K562 (cell line): ENCODE measurements at regions not wholly inside any gene's neighbourhood (a gene's known extent, or its start where the extent isn't known, plus 50 kb on each side); places are given as distances from the start of the nearest gene placed in this dataset.

Source experiments
- ATAC-seq: fragments of 200-7000 bp; cut with Tn5 transposase; 3 replicates; pipeline ENCODE4 v1.9.1; 2020; ENCODE audit warnings: moderate library complexity
- BruUV-seq: library from RNA; stranded (reverse); fragments of 400-500 nt; replicated peaks from 2 replicates; lab custom pipeline; 2021; lab: Mats Ljungman, UMichigan
- CTCF ChIA-PET: fragments of 300-600 bp; formaldehyde crosslinking; extraction: SDS; loops from one replicate; lab custom pipeline; 2021; ENCODE audit warnings: low intra/inter-chr PET ratio; lab: Yijun Ruan, JAX
- POLR2A ChIA-PET: fragments of 300-600, 350-650 bp; sonication (Branson Sonifier 250); formaldehyde crosslinking; extraction: SDS; loops from one replicate; lab custom pipeline; 2021; ENCODE audit warnings: antibody characterized with exemption, inconsistent platforms; lab: Yijun Ruan, JAX
- DNase-seq, 4 experiments: peaks; one replicate each; pipeline versions ENCODE4 v3.0.0 to v3.0.0-alpha.2; 2011 to 2018; ENCODE audit warnings: low spot score in 3 of 4, mixed read lengths in 3 of 4; ENCODE audit errors: extremely low read depth in 1 of 4
- FAIRE-seq: peaks from 2 replicates; lab custom pipeline; 2011; peaks lifted over from hg19 to GRCh38; lab: Jason Lieb, UNC
- H2AFZ ChIP-seq: 2 replicates; pipeline ENCODE4 v1.6.0; 2011; ENCODE audit warnings: low read depth, low read length, control low read depth, inconsistent platforms
- H3K27ac ChIP-seq: fragments of 200-600 bp; 3 replicates; pipeline ENCODE4 v1.8.0; 2011; ENCODE audit warnings: low read depth, mild to moderate bottlenecking, control low read depth, inconsistent platforms, low read length, moderate library complexity, mixed read lengths; ENCODE audit errors: extremely low read depth
- H3K27me3 ChIP-seq, 2 experiments: fragments of 300-600 bp in 1 of 2; 2 replicates in 1 of 2; 3 replicates in 1 of 2; pipeline versions ENCODE4 v1.6.0 to v1.8.0; 2011; ENCODE audit warnings: inconsistent platforms in 2 of 2, low read length in 2 of 2, mild to moderate bottlenecking in 1 of 2, mixed read lengths in 1 of 2, moderate library complexity in 1 of 2; ENCODE audit not compliant: control insufficient read depth in 2 of 2, insufficient read depth in 2 of 2
- H3K36me3 ChIP-seq: fragments of 300-600 bp; 3 replicates; pipeline ENCODE4 v1.8.0; 2011; ENCODE audit warnings: mild to moderate bottlenecking, low read length, inconsistent platforms; ENCODE audit not compliant: control insufficient read depth, insufficient read depth
- H3K4me1 ChIP-seq, 2 experiments: fragments of 200-600 bp in 1 of 2; replicated peaks in 1 of 2; 2 replicates in 1 of 2; 3 replicates in 1 of 2; pipeline versions ENCODE4 v1.5.1 to v1.8.0; 2011; ENCODE audit warnings: inconsistent platforms in 2 of 2, low read length in 2 of 2, mild to moderate bottlenecking in 1 of 2, mixed read lengths in 1 of 2, moderate library complexity in 1 of 2; ENCODE audit not compliant: control insufficient read depth in 2 of 2, insufficient read depth in 2 of 2
- H3K4me2 ChIP-seq: 2 replicates; pipeline ENCODE4 v1.6.1; 2011; ENCODE audit warnings: low read length, control low read depth, inconsistent platforms, mixed read lengths; ENCODE audit not compliant: insufficient read depth
- H3K4me3 ChIP-seq: fragments of 200-600 bp; sonication (generic), shearing (Covaris generic); 2 replicates; pipeline ENCODE4 v1.5.1; 2016; ENCODE audit warnings: control low read depth, inconsistent platforms
- H3K79me2 ChIP-seq: fragments of 200-600 bp; 3 replicates; pipeline ENCODE4 v1.8.0; 2011; ENCODE audit warnings: low read length, inconsistent platforms; ENCODE audit not compliant: control insufficient read depth, insufficient read depth
- H3K9ac ChIP-seq, 2 experiments: 2 replicates each; pipeline versions ENCODE4 v1.6.0 to v1.6.1; 2011; ENCODE audit warnings: low read depth in 2 of 2, low read length in 2 of 2, control low read depth in 1 of 2, inconsistent platforms in 1 of 2, mild to moderate bottlenecking in 1 of 2, mixed read lengths in 1 of 2; ENCODE audit not compliant: insufficient read depth in 1 of 2
- H3K9me1 ChIP-seq: one replicate; pipeline ENCODE4 v1.6.0; 2011; ENCODE audit warnings: inconsistent platforms, mild to moderate bottlenecking, low read length, moderate library complexity; ENCODE audit not compliant: control insufficient read depth, insufficient read depth
- H3K9me3 ChIP-seq: replicated peaks from 2 replicates; pipeline ENCODE4 v1.5.1; 2011; ENCODE audit warnings: low read depth, low read length, inconsistent platforms; ENCODE audit not compliant: control insufficient read depth, insufficient read depth
- H4K20me1 ChIP-seq: replicated peaks from 2 replicates; pipeline ENCODE4 v1.6.1; 2011; ENCODE audit warnings: low read length, inconsistent platforms, mixed read lengths; ENCODE audit not compliant: control insufficient read depth, insufficient read depth
- ARHGAP35 ChIP-seq: fragments of 450-650 bp; IDR thresholded peaks from 2 replicates; pipeline ENCODE4 v1.6.1; 2018; ENCODE audit not compliant: partially characterized antibody
- COPS2 ChIP-seq: fragments of 450-650 bp; conservative IDR thresholded peaks from 2 replicates; pipeline ENCODE4 v1.6.1; 2016; ENCODE audit warnings: mild to moderate bottlenecking, moderate library complexity
- IRF2 ChIP-seq: sonication (generic); formaldehyde crosslinking; IDR thresholded peaks from 2 replicates; pipeline ENCODE4 v1.8.1; 2022; ENCODE audit warnings: mild to moderate bottlenecking, missing genetic modification reagents
- LARP7 ChIP-seq: fragments of 450-650 bp; IDR thresholded peaks from 2 replicates; pipeline ENCODE4 v1.6.1; 2016
- MCM5 ChIP-seq: fragments of 450-650 bp; IDR thresholded peaks from 2 replicates; pipeline ENCODE4 v1.6.1; 2016; ENCODE audit warnings: low read depth
- SIRT6 ChIP-seq: IDR thresholded peaks from one replicate; pipeline ENCODE4 v1.6.1; 2012; ENCODE audit warnings: low read depth, mild to moderate bottlenecking, control low read depth, inconsistent platforms, low read length, moderate library complexity
- ZFP1 ChIP-seq: fragments of 450-650 bp; formaldehyde crosslinking; IDR thresholded peaks from 2 replicates; pipeline ENCODE4 v1.4.0; 2020; ENCODE audit warnings: mild to moderate bottlenecking, mixed read lengths
- ZNF589 ChIP-seq: fragments of 200-800 bp; sonication (Bioruptor generic); IDR thresholded peaks from 2 replicates; pipeline ENCODE4 v1.6.1; 2016; ENCODE audit warnings: low read depth, missing genetic modification characterization, missing compliant biosample characterization
- WGBS: fragments of 100-300 bp; shearing (Covaris generic); methylation state at CpG from one replicate; pipeline ENCODE4 v1.1.6; 2016; ENCODE audit warnings: low coverage, mixed read lengths; ENCODE audit not compliant: insufficient coverage; ENCODE audit errors: missing lambda C conversion rate; 5-methylcytosine and 5-hydroxymethylcytosine counted together
- in situ Hi-C: fragments of 300-500 bp; cut with MboI; formaldehyde crosslinking; loops from 4 replicates; pipeline ENCODE4 v1.15.0; 2018; ENCODE audit warnings: inconsistent platforms, mixed read lengths
- intact Hi-C: fragments of 100-400 bp; cut with micrococcal nuclease; formaldehyde crosslinking; loops from 2 replicates; pipeline ENCODE4 v1.14.2; 2022
- TF ChIP-seq, protein P1 (sequence below): fragments of 150-350 bp; IDR thresholded peaks from 2 replicates; pipeline ENCODE4 v1.6.1; 2014; ENCODE audit warnings: low read depth, mild to moderate bottlenecking, low read length, borderline replicate concordance
- TF ChIP-seq, protein P2 (sequence below): IDR thresholded peaks from 2 replicates; pipeline ENCODE4 v1.6.1; 2014; ENCODE audit warnings: antibody characterized with exemption
- TF ChIP-seq, protein P3 (sequence below): fragments of 450-650 bp; formaldehyde crosslinking; IDR thresholded peaks from 2 replicates; pipeline ENCODE4 v1.4.0; 2020; ENCODE audit warnings: mild to moderate bottlenecking, mixed read lengths

DNA sequence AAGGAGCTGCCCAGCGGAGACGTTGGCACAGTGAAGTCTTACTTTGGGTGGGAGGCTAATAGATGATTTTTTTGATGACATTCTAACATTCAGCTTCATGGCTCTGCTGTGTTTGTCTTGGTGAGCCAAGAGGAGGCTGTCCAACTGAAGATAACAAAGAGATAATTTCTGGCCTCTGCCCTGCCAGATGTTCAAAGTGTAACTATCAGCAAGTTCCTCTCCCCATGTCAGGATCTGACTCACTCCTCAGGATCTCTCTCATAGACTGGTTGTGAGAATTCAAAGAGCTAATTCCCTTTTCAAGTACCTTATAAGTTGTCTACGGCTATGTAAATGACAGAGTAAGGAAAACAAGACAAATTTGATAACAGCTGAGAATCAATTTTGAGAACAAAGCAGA, 1340.9 kb downstream of the XPNPEP1 start:
- no TSS peak for BruUV-seq
- POLR2A ChIA-PET, result no interaction called here
- no peak for DNase-seq
- ATAC-seq, result no peak
- H3K9me3 ChIP-seq, result no peaks in the 10 kb centered on the region
- H3K79me2 ChIP-seq, result no peaks in the 10 kb centered on the region
- no peaks in the 10 kb centered on the region for H3K36me3 ChIP-seq
- no peak overlapping the region for H2AFZ ChIP-seq
- H3K9me1 ChIP-seq, result no peaks in the 10 kb centered on the region
- CTCF ChIA-PET, result no interaction called here
- WGBS, result 0% methylated on average over 3 of the region's 3 CpGs
- no peak for FAIRE-seq
- in situ Hi-C loops, result no loop called here
- H3K4me3 ChIP-seq, result no peak overlapping the region
- H3K4me2 ChIP-seq, result no peak overlapping the region
- no peaks in the 10 kb centered on the region for H3K27me3 ChIP-seq
- intact Hi-C loops, result no loop called here
- no peak overlapping the region for H3K27ac ChIP-seq
- no peak overlapping the region for H3K9ac ChIP-seq
- H3K4me1 ChIP-seq, result no peaks in the 10 kb centered on the region
- H4K20me1 ChIP-seq, result no peaks in the 10 kb centered on the region
- TF ChIP-seq LARP7 (no peak), IRF2 (CRISPR knock-in tag) (no peak), COPS2 (no peak), ZFP1 (CRISPR knock-in tag) (no peak), MCM5 (no peak), ARHGAP35 (no peak), SIRT6 (no peak), ZNF589 (no peak)
- TF ChIP-seq, protein P1, sequence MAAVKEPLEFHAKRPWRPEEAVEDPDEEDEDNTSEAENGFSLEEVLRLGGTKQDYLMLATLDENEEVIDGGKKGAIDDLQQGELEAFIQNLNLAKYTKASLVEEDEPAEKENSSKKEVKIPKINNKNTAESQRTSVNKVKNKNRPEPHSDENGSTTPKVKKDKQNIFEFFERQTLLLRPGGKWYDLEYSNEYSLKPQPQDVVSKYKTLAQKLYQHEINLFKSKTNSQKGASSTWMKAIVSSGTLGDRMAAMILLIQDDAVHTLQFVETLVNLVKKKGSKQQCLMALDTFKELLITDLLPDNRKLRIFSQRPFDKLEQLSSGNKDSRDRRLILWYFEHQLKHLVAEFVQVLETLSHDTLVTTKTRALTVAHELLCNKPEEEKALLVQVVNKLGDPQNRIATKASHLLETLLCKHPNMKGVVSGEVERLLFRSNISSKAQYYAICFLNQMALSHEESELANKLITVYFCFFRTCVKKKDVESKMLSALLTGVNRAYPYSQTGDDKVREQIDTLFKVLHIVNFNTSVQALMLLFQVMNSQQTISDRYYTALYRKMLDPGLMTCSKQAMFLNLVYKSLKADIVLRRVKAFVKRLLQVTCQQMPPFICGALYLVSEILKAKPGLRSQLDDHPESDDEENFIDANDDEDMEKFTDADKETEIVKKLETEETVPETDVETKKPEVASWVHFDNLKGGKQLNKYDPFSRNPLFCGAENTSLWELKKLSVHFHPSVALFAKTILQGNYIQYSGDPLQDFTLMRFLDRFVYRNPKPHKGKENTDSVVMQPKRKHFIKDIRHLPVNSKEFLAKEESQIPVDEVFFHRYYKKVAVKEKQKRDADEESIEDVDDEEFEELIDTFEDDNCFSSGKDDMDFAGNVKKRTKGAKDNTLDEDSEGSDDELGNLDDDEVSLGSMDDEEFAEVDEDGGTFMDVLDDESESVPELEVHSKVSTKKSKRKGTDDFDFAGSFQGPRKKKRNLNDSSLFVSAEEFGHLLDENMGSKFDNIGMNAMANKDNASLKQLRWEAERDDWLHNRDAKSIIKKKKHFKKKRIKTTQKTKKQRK, result no peak
- TF ChIP-seq, protein P2, sequence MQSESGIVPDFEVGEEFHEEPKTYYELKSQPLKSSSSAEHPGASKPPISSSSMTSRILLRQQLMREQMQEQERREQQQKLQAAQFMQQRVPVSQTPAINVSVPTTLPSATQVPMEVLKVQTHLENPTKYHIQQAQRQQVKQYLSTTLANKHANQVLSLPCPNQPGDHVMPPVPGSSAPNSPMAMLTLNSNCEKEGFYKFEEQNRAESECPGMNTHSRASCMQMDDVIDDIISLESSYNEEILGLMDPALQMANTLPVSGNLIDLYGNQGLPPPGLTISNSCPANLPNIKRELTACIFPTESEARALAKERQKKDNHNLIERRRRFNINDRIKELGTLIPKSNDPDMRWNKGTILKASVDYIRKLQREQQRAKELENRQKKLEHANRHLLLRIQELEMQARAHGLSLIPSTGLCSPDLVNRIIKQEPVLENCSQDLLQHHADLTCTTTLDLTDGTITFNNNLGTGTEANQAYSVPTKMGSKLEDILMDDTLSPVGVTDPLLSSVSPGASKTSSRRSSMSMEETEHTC, result no peak
- TF ChIP-seq, protein P3, sequence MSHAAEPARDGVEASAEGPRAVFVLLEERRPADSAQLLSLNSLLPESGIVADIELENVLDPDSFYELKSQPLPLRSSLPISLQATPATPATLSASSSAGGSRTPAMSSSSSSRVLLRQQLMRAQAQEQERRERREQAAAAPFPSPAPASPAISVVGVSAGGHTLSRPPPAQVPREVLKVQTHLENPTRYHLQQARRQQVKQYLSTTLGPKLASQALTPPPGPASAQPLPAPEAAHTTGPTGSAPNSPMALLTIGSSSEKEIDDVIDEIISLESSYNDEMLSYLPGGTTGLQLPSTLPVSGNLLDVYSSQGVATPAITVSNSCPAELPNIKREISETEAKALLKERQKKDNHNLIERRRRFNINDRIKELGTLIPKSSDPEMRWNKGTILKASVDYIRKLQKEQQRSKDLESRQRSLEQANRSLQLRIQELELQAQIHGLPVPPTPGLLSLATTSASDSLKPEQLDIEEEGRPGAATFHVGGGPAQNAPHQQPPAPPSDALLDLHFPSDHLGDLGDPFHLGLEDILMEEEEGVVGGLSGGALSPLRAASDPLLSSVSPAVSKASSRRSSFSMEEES (CRISPR knock-in tag), result no peak
